ENCODE measurements at regions not wholly inside any gene's neighbourhood (a gene's known extent, or its start where the extent isn't known, plus 50 kb on each side); places are given as distances from the start of the nearest gene placed in this dataset.

GRCh38 chr5:10153808-10154537 lies 95.7 kb downstream of the ATPSCKMT start:
- H2AFZ ChIP-seq (ENCODE audit: low read length), result no peak overlapping the region
- H3K23me2 ChIP-seq (ENCODE audit: low read depth, low read length), result no peaks in the 10 kb centered on the region
- H4K8ac ChIP-seq (ENCODE audit: extremely low read depth, insufficient read depth, low read length), result no peak overlapping the region
- H3K4me1 ChIP-seq (replicated peaks in 1 of 4; ENCODE audit: control insufficient read depth in 3 of 4, insufficient read depth in 4 of 4, low read length in 3 of 4), result peaks cover 3 to 9% (median 6%) of the 10 kb centered on the region in 4 experiments
- H3K9me3 ChIP-seq (ENCODE audit: insufficient read depth in 2 of 2, low read depth in 1 of 2, low read length in 1 of 2), result no peaks in the 10 kb centered on the region
- H3K56ac ChIP-seq (replicated peaks; ENCODE audit: insufficient read length, low read depth, low read length), result no peak overlapping the region
- POLR2A ChIA-PET (ENCODE audit: partially characterized antibody), result interaction anchor here (0.6 to 1.2 kb wide), 2 partner anchors 79 to 199 kb away, joined by 3 read pairs; partner anchors contain the start of gene MARCHF6
- no peak overlapping the region for H2AK5ac ChIP-seq (ENCODE audit: low read depth, low read length)
- no peak overlapping the region for H3K18ac ChIP-seq (ENCODE audit: extremely low read depth, low read length)
- no peak overlapping the region for H3K9ac ChIP-seq (replicated peaks in 1 of 4; ENCODE audit: extremely low read depth in 1 of 4, low read depth in 3 of 4, low read length in 3 of 4)
- H3K36me3 ChIP-seq (ENCODE audit: control insufficient read depth in 2 of 4, insufficient read depth in 4 of 4, low read length in 3 of 4), result no peaks in the 10 kb centered on the region
- H3K79me1 ChIP-seq (ENCODE audit: low read depth, low read length), result no peaks in the 10 kb centered on the region
- no peak overlapping the region for H3K27ac ChIP-seq (ENCODE audit: low read depth, low read length)
- H3K27me3 ChIP-seq (replicated peaks in 1 of 4; ENCODE audit: control insufficient read depth in 3 of 4, extremely low read depth in 1 of 4, insufficient read depth in 3 of 4, low read length in 3 of 4), result no peaks in the 10 kb centered on the region
- no peak overlapping the region for H2BK15ac ChIP-seq (ENCODE audit: low read length)
- H3K23ac ChIP-seq (ENCODE audit: insufficient read length), result no peak overlapping the region
- no peak overlapping the region for H2BK20ac ChIP-seq (ENCODE audit: low read length)
- no peak for DNase-seq (ENCODE audit: low read depth in 1 of 2, low spot score in 2 of 2)
- H2BK5ac ChIP-seq (ENCODE audit: low read depth, low read length), result no peak overlapping the region
- no peak overlapping the region for H2BK120ac ChIP-seq (replicated peaks; ENCODE audit: low read depth, low read length)
- no peaks in the 10 kb centered on the region for H4K20me1 ChIP-seq (replicated peaks in 1 of 2; ENCODE audit: control insufficient read depth in 1 of 2, insufficient read depth in 2 of 2, low read length in 2 of 2)
- whole genome bisulfite sequencing, 2 experiments (ENCODE audit: extremely low coverage in 1 of 2, insufficient coverage in 1 of 2, insufficient read length in 1 of 2, insufficient replicate concordance in 2 of 2, low coverage in 1 of 2, low lambda C conversion rate in 2 of 2, missing lambda C conversion rate in 1 of 2), result 82% methylated on average over 3 of the region's 3 CpGs; no CpG with 5 or more reads in 1 of the 2 experiments
- H4K5ac ChIP-seq (ENCODE audit: insufficient read length, low read depth, low read length), result no peak overlapping the region
- H3K4me2 ChIP-seq (ENCODE audit: insufficient read depth in 1 of 2, low read depth in 2 of 2, low read length in 2 of 2), result no peak overlapping the region
- H4K91ac ChIP-seq (replicated peaks; ENCODE audit: insufficient read length, low read length), result no peak overlapping the region
- no peak for FAIRE-seq
- H3K14ac ChIP-seq (ENCODE audit: insufficient read length), result no peak overlapping the region
- H2BK12ac ChIP-seq (ENCODE audit: low read depth, low read length), result no peak overlapping the region
- CTCF ChIA-PET (ENCODE audit: partially characterized antibody), result interaction anchor here (1.5 to 2.1 kb wide), 2 partner anchors 48 to 80 kb away, joined by 3 to 5 read pairs; no protein-coding TSS in a partner anchor
- H3K4ac ChIP-seq (replicated peaks; ENCODE audit: insufficient read length, low read depth, low read length), result no peak overlapping the region
- H3K79me2 ChIP-seq (ENCODE audit: control insufficient read depth in 1 of 2, insufficient read depth in 2 of 2, low read length in 2 of 2), result no peaks in the 10 kb centered on the region
- H3K4me3 ChIP-seq (ENCODE audit: extremely low read depth in 1 of 4, insufficient read depth in 2 of 4, low read depth in 3 of 4, low read length in 4 of 4), result no peak overlapping the region
- no peak for TF ChIP-seq TCF12 (IDR thresholded peaks at IDR 0.05; ENCODE audit: low read depth, low read length)
- TF ChIP-seq PHF8 (conservative IDR thresholded peaks at IDR 0.05; ENCODE audit: low read depth, low read length), result no peak
- TF ChIP-seq RBBP5 (IDR thresholded peaks at IDR 0.05; ENCODE audit: borderline replicate concordance, low read depth, low read length), result no peak
- no peak for TF ChIP-seq SAP30 (IDR thresholded peaks at IDR 0.05; ENCODE audit: insufficient read depth, insufficient replicate concordance, low read length)
- no peak for TF ChIP-seq TAF1 (IDR thresholded peaks at IDR 0.05; ENCODE audit: low read depth, low read length)
- TF ChIP-seq BACH1 (IDR thresholded peaks at IDR 0.05; ENCODE audit: low read length), result no peak
- TF ChIP-seq ASH2L (IDR thresholded peaks at IDR 0.05; ENCODE audit: low read length), result no peak
- no peak for TF ChIP-seq ZNF274 (IDR thresholded peaks at IDR 0.05; ENCODE audit: borderline replicate concordance, extremely low read depth, low read length)
- no peak for TF ChIP-seq GTF2F1 (IDR thresholded peaks at IDR 0.05; ENCODE audit: borderline replicate concordance, low read depth, low read length)
- no peak for TF ChIP-seq JUND (IDR thresholded peaks at IDR 0.05; ENCODE audit: low read length)
- no peak for TF ChIP-seq CTBP2 (IDR thresholded peaks at IDR 0.05; ENCODE audit: borderline replicate concordance, insufficient read depth, insufficient read length, low read length)
- no peak for TF ChIP-seq FOSL1 (IDR thresholded peaks at IDR 0.05; ENCODE audit: insufficient read depth, low read depth, low read length)
- TF ChIP-seq SUZ12 (IDR thresholded peaks at IDR 0.05; ENCODE audit: low read length), result no peak
- TF ChIP-seq KDM5A (IDR thresholded peaks at IDR 0.05; ENCODE audit: low read length), result no peak
